Hepatocyte (in vitro differentiated cells): ENCODE measurements at regions not wholly inside any gene's neighbourhood (a gene's known extent, or its start where the extent isn't known, plus 50 kb on each side); places are given as distances from the start of the nearest gene placed in this dataset.

Experiments used
- DNase-seq: peaks from one replicate; pipeline ENCODE4 v3.0.0-alpha.2; 2016; ENCODE audit warnings: low spot score
- H2AFZ ChIP-seq: fragments of 200-600 bp; sonication (generic); 2 replicates; pipeline ENCODE4 v1.6.0; 2016; ENCODE audit warnings: antibody characterized with exemption, mild to moderate bottlenecking
- H3K27ac ChIP-seq: fragments of 200-600 bp; sonication (generic); 2 replicates; pipeline ENCODE4 v1.5.1; 2016; ENCODE audit warnings: mild to moderate bottlenecking
- H3K27me3 ChIP-seq: fragments of 200-600 bp; sonication (generic); 2 replicates; pipeline ENCODE4 v1.6.1; 2016
- H3K36me3 ChIP-seq: fragments of 200-600 bp; sonication (generic); replicated peaks from 2 replicates; pipeline ENCODE4 v1.5.1; 2016; ENCODE audit warnings: low read depth; ENCODE audit not compliant: insufficient read depth
- H3K4me1 ChIP-seq: fragments of 200-600 bp; sonication (generic); 2 replicates; pipeline ENCODE4 v1.5.1; 2016; ENCODE audit warnings: mild to moderate bottlenecking, moderate library complexity; ENCODE audit not compliant: insufficient read depth
- H3K4me2 ChIP-seq: fragments of 200-600 bp; sonication (generic); 2 replicates; pipeline ENCODE4 v1.6.0; 2016
- H3K4me3 ChIP-seq: fragments of 200-600 bp; sonication (generic); 2 replicates; pipeline ENCODE4 v1.5.1; 2016; ENCODE audit warnings: mild to moderate bottlenecking
- H3K79me2 ChIP-seq: fragments of 200-600 bp; sonication (generic); 2 replicates; pipeline ENCODE4 v1.6.0; 2017; ENCODE audit warnings: mild to moderate bottlenecking
- H3K9me2 ChIP-seq: fragments of 200-600 bp; sonication (generic); replicated peaks from 2 replicates; pipeline ENCODE4 v1.6.0; 2017; ENCODE audit warnings: mild to moderate bottlenecking; ENCODE audit not compliant: insufficient read depth
- H3K9me3 ChIP-seq: fragments of 200-600 bp; sonication (generic); 2 replicates; pipeline ENCODE4 v1.5.1; 2016; ENCODE audit warnings: low read depth, mild to moderate bottlenecking
- H4K20me1 ChIP-seq: fragments of 200-600 bp; sonication (generic); 2 replicates; pipeline ENCODE4 v1.6.0; 2016; ENCODE audit warnings: mild to moderate bottlenecking; ENCODE audit not compliant: insufficient read depth, poor library complexity, severe bottlenecking
- CTCF ChIP-seq: fragments of 200-600 bp; sonication (generic); IDR thresholded peaks from 2 replicates; pipeline ENCODE4 v1.5.1; 2016; ENCODE audit warnings: antibody characterized with exemption, mild to moderate bottlenecking; ENCODE audit not compliant: poor library complexity
- EZH2 ChIP-seq: fragments of 200-600 bp; sonication (generic); IDR thresholded peaks from 2 replicates; pipeline ENCODE4 v1.6.1; 2016; ENCODE audit warnings: antibody characterized with exemption, mild to moderate bottlenecking, borderline replicate concordance
- EZH2phosphoT487 ChIP-seq: fragments of 200-600 bp; sonication (generic); IDR thresholded peaks from one replicate; pipeline ENCODE4 v1.6.1; 2018; ENCODE audit warnings: antibody characterized with exemption, mild to moderate bottlenecking, low read depth, moderate library complexity; ENCODE audit not compliant: unreplicated experiment, severe bottlenecking
- WGBS: methylation state at CpG from one replicate; pipeline ENCODE4 v1.1.6; 2016; ENCODE audit warnings: low lambda C conversion rate; ENCODE audit errors: missing lambda C conversion rate; 5-methylcytosine and 5-hydroxymethylcytosine counted together

GRCh38 chr6:99779631-99780555, 173.3 kb downstream of the PRDM13 start:
- no peaks in the 10 kb centered on the region for H3K36me3 ChIP-seq
- H3K4me3 ChIP-seq, result no peak overlapping the region
- H3K9me2 ChIP-seq, result no peaks in the 10 kb centered on the region
- H3K27ac ChIP-seq, result no peak overlapping the region
- no peaks in the 10 kb centered on the region for H3K4me1 ChIP-seq
- no peak overlapping the region for H3K4me2 ChIP-seq
- H2AFZ ChIP-seq, result no peak overlapping the region
- TF ChIP-seq EZH2phosphoT487 (no peak), EZH2 (no peak), CTCF (no peak)
- DNase-seq, result no peak
- WGBS, result 89% methylated on average over 9 of the region's 9 CpGs
- H4K20me1 ChIP-seq, result no peaks in the 10 kb centered on the region
- no peaks in the 10 kb centered on the region for H3K27me3 ChIP-seq
- H3K9me3 ChIP-seq, result no peaks in the 10 kb centered on the region
- no peaks in the 10 kb centered on the region for H3K79me2 ChIP-seq

- no peaks in the 10 kb centered on the region for H3K79me2 ChIP-seq
- TF ChIP-seq EZH2 (no peak), EZH2phosphoT487 (no peak), CTCF (no peak)
- H3K4me1 ChIP-seq, result no peaks in the 10 kb centered on the region
- DNase-seq, result no peak
- no peaks in the 10 kb centered on the region for H3K9me3 ChIP-seq
- H3K36me3 ChIP-seq, result no peaks in the 10 kb centered on the region
- no peaks in the 10 kb centered on the region for H4K20me1 ChIP-seq
- no peak overlapping the region for H3K4me3 ChIP-seq
- H3K27ac ChIP-seq, result no peak overlapping the region
- H3K9me2 ChIP-seq, result no peaks in the 10 kb centered on the region
- H2AFZ ChIP-seq, result no peak overlapping the region
- no peak overlapping the region for H3K4me2 ChIP-seq
- WGBS, result 95% methylated on average over 3 of the region's 3 CpGs
- H3K27me3 ChIP-seq, result no peaks in the 10 kb centered on the region
Measured at GRCh38 chr6:99780556-99780885, 173.9 kb downstream of the PRDM13 start.

- 55% methylated on average over 1 of the region's 1 CpG for WGBS
- no peak overlapping the region for H3K4me2 ChIP-seq
- peaks cover 6% of the 10 kb centered on the region for H3K27me3 ChIP-seq
- no peaks in the 10 kb centered on the region for H3K36me3 ChIP-seq
- TF ChIP-seq EZH2 (no peak), EZH2phosphoT487 (no peak), CTCF (no peak)
- no peaks in the 10 kb centered on the region for H3K9me2 ChIP-seq
- H3K27ac ChIP-seq, result no peak overlapping the region
- H3K79me2 ChIP-seq, result no peaks in the 10 kb centered on the region
- H2AFZ ChIP-seq, result no peak overlapping the region
- H3K4me3 ChIP-seq, result no peak overlapping the region
- H3K9me3 ChIP-seq, result no peaks in the 10 kb centered on the region
- DNase-seq, result no peak
- H4K20me1 ChIP-seq, result no peaks in the 10 kb centered on the region
- H3K4me1 ChIP-seq, result no peaks in the 10 kb centered on the region
Measured at GRCh38 chr6:99789767-99790166, 183.1 kb downstream of the PRDM13 start.
